Thoracic aorta (tissue), 2 donors: ENCODE measurements at regions not wholly inside any gene's neighbourhood (a gene's known extent, or its start where the extent isn't known, plus 50 kb on each side); places are given as distances from the start of the nearest gene placed in this dataset.

Experiments
- ATAC-seq: fragments of 150-250 bp; one replicate; pipeline ENCODE4 v1.8.0; 2017; ENCODE audit warnings: low read depth; ENCODE audit not compliant: insufficient number of reproducible peaks, low FRiP score
- DNase-seq: peaks from one replicate; pipeline ENCODE4 v3.0.0-alpha.2; 2020; ENCODE audit warnings: low spot score
- H3K27ac ChIP-seq, 2 donors: fragments of 200-600 bp; sonication (generic); 1 replicate in 1 of 2; 2 replicates in 1 of 2; pipeline ENCODE4 v1.5.1; 2016; ENCODE audit warnings: mild to moderate bottlenecking in 2 of 2, moderate library complexity in 2 of 2
- H3K27me3 ChIP-seq: fragments of 200-600 bp; sonication (generic); replicated peaks from 2 replicates; pipeline ENCODE4 v1.6.0; 2016; ENCODE audit warnings: mild to moderate bottlenecking; ENCODE audit not compliant: insufficient read depth
- H3K36me3 ChIP-seq: fragments of 200-600 bp; sonication (generic); one replicate; pipeline ENCODE4 v1.5.1; 2016
- H3K4me1 ChIP-seq, 2 donors: fragments of 200-600 bp; sonication (generic); 1 replicate in 1 of 2; 2 replicates in 1 of 2; pipeline versions ENCODE4 v1.5.1 to v1.6.0; 2016; ENCODE audit warnings: low read depth in 2 of 2, mild to moderate bottlenecking in 1 of 2; ENCODE audit not compliant: control insufficient read depth in 1 of 2
- H3K4me3 ChIP-seq: fragments of 200-600 bp; sonication (generic); 2 replicates; pipeline ENCODE4 v1.5.1; 2016; ENCODE audit warnings: mild to moderate bottlenecking
- H3K9me3 ChIP-seq: fragments of 200-600 bp; sonication (generic); 2 replicates; pipeline ENCODE4 v1.5.1; 2016
- TF ChIP-seq, protein P1 (sequence below): fragments of 200-600 bp; sonication (generic); IDR thresholded peaks from one replicate; pipeline ENCODE4 v1.5.1; 2019; ENCODE audit warnings: antibody characterized with exemption

DNA sequence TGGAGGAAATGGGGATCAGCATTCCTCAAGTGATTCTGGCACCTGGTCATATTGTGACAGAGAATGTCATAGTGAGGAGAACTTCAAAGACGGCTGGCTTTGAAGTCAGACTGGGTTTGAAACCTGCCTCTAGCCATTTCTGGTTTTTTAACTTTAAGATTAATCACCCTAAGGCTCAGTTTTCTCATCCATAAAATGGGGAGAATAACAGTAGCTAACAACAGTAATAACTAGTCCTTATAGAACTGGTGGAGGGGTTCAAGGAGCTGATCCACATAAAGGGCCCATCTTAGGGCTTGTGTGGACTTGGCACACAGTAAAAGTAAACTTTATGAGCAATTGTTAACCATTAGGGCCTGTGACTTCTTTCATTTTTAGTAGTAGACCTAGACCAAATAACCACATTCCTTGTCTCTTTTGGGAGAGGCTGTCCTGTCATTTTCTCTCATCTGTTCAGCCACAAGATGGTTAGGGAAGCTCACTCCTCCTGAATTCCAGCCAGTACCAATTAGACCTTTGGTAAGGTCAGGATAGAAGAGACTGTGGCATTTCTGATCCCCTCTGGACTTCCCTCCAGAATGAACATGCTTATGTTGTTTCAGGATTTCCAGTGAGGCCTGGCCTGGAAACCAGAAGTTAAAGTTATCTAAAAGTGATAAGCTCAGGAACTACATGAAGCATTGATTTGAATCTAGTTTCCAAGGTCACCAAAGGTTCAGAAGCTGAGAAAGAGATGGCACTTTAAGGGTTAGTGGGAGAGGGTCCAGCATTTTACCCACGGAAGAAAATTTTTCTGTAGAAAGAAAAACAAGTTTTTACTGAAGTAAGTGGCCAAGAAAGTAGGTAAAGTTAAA, 159.3 kb upstream of the DPH6 start:
- Histone ChIP-seq H3K4me1 (peaks cover 5 to 29% of the 10 kb centered on the region in 2 donors), H3K9me3 (no peaks in the 10 kb centered on the region), H3K4me3 (no peak overlapping the region), H3K27me3 (no peaks in the 10 kb centered on the region), H3K27ac (peak overlapping the region in 1 of 2 donors; percentile 28), H3K36me3 (no peaks in the 10 kb centered on the region)
- TF ChIP-seq, protein P1, sequence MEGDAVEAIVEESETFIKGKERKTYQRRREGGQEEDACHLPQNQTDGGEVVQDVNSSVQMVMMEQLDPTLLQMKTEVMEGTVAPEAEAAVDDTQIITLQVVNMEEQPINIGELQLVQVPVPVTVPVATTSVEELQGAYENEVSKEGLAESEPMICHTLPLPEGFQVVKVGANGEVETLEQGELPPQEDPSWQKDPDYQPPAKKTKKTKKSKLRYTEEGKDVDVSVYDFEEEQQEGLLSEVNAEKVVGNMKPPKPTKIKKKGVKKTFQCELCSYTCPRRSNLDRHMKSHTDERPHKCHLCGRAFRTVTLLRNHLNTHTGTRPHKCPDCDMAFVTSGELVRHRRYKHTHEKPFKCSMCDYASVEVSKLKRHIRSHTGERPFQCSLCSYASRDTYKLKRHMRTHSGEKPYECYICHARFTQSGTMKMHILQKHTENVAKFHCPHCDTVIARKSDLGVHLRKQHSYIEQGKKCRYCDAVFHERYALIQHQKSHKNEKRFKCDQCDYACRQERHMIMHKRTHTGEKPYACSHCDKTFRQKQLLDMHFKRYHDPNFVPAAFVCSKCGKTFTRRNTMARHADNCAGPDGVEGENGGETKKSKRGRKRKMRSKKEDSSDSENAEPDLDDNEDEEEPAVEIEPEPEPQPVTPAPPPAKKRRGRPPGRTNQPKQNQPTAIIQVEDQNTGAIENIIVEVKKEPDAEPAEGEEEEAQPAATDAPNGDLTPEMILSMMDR, result no peak
- DNase-seq (no peak), ATAC-seq (no peak)

DNA sequence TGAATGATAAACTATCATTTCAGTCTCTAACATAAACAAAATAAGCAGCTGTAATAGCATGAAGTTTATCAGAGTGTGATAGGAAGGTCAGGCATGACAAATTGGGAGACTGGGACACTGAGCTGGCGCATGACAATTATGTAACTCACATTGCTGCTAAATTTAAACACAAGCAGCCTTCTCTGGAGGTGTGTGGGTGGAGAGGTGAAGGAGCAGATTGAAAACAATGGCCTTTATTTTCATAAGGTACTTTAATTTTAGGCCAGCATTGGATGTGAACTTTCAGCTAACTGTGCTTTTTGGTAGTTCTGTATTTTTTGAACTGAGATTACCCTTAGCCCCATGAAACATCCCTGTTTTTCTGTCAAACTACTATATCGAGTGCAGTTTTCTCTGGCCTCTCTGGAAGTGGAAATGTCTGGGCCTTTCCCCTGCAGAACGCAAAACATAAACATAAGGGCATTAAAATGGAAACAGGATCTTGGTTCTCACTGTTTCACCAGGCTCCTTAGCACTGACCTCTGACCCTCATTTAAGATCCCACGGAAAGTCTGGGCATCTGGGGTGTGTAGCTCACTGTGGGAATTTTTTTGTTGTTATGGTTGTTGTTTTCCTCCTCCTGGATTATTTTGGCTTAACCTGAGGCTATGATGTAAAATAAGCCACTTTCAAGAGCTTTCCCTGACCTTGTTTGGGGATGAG, 160.1 kb upstream of the DPH6 start:
- TF ChIP-seq, protein P1, result no peak
- ATAC-seq, result no peak

DNA sequence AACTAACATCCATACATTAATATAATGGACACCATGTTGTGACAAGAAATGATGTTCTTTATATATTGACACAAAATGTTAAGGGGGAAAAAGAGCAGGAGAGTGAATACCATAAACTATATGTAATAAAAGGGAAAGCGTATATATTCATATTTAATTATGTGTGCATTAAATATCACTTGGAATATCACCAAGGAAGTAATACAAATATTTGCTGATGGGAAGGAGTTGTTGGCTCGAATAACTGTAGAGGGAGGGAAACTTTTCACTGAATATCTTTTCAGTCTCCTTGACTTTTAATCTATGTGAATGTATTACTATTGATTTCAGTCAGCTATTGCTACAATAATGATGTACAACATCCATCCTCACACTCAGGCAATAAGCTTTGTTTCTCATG, 167.0 kb upstream of the DPH6 start:
- Histone ChIP-seq H3K36me3 (no peaks in the 10 kb centered on the region), H3K4me3 (no peak overlapping the region), H3K27ac (no peak overlapping the region), H3K9me3 (no peaks in the 10 kb centered on the region), H3K27me3 (no peaks in the 10 kb centered on the region), H3K4me1 (no peaks in the 10 kb centered on the region)
- DNase-seq, result no peak
- TF ChIP-seq, protein P1, result no peak
- ATAC-seq, result no peak

More for the DNA sequence above, 160.1 kb upstream of the DPH6 start:
- Histone ChIP-seq H3K4me3 (no peak overlapping the region), H3K36me3 (no peaks in the 10 kb centered on the region), H3K27ac (peak overlapping the region in 1 of 2 donors; percentile 28), H3K27me3 (no peaks in the 10 kb centered on the region), H3K9me3 (no peaks in the 10 kb centered on the region), H3K4me1 (peaks cover 5 to 29% of the 10 kb centered on the region in 2 donors)
- no peak for DNase-seq

DNA sequence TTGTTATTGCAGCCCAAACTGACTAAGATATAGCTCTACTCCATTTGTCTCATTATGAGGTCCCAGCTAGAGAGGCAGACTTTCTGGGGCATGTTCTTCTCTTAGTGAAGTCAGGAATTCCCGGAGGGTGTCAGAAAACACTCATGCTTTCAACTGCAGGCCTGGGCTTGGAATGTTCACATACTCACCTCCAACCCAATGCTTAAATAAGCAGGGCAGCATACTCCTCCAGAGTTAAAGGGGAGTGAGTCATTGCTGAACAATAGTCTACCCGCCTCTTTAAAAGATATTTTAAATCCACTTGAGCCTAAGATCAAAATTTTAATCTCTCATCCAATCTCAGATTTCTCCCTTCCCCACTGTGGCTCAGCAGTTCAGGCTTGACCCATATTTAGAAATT, 167.8 kb upstream of the DPH6 start:
- ATAC-seq (no peak), DNase-seq (no peak)
- TF ChIP-seq, protein P1, result no peak
- Histone ChIP-seq H3K9me3 (no peaks in the 10 kb centered on the region), H3K36me3 (no peaks in the 10 kb centered on the region), H3K27me3 (no peaks in the 10 kb centered on the region), H3K27ac (no peak overlapping the region), H3K4me3 (no peak overlapping the region), H3K4me1 (no peaks in the 10 kb centered on the region)

DNA sequence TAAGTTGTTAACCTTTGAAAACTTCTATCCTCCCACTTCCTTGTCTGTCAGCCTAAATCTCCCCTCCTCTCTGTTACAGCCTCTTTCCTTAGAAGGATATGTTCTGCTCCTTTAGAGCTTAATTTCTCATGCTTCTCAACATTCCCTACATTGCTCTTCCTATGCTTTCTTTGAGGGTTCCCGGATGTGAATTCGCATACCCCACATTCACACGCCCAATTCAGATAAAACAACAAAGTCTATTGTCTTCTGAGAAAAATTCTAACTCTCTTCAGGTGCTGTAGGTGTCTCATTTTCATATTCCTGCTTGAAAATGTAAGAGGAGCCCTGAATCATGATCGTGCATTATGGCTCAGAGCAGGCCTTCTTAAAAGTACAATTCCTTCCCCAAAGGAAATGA, 171.8 kb upstream of the DPH6 start:
- TF ChIP-seq, protein P1, result no peak
- Histone ChIP-seq H3K4me1 (no peaks in the 10 kb centered on the region), H3K9me3 (no peaks in the 10 kb centered on the region), H3K4me3 (no peak overlapping the region), H3K36me3 (no peaks in the 10 kb centered on the region), H3K27me3 (no peaks in the 10 kb centered on the region), H3K27ac (no peak overlapping the region)
- DNase-seq, result no peak
- no peak for ATAC-seq
